GM12878 (cell line): ENCODE measurements at regions not wholly inside any gene's neighbourhood (a gene's known extent, or its start where the extent isn't known, plus 50 kb on each side); places are given as distances from the start of the nearest gene placed in this dataset.

Source experiments
- ATAC-seq: fragments of 200-7000 bp; cut with Tn5 transposase; 3 replicates; pipeline ENCODE4 v1.9.1; 2020; ENCODE audit warnings: mild to moderate bottlenecking, moderate library complexity
- BruUV-seq: library from RNA; stranded (reverse); fragments of 400-500 nt; replicated peaks from 2 replicates; lab custom pipeline; 2021; lab: Mats Ljungman, UMichigan
- CTCF ChIA-PET: fragments of 300-600 bp; sonication (Branson Sonifier 250); formaldehyde crosslinking; extraction: SDS; loops from one replicate; lab custom pipeline; 2021; ENCODE audit warnings: inconsistent platforms; lab: Yijun Ruan, JAX
- POLR2A ChIA-PET: fragments of 350-600 bp; formaldehyde crosslinking; extraction: SDS; loops from one replicate; lab custom pipeline; 2021; ENCODE audit warnings: inconsistent platforms; lab: Charles Lee
- RAD21 ChIA-PET: fragments of 300-600 bp; sonication (Branson Sonifier 250); formaldehyde crosslinking; loops from one replicate; lab custom pipeline; 2023; ENCODE audit warnings: antibody characterized with exemption; ENCODE audit not compliant: unreplicated experiment; lab: Charles Lee
- SMC1A ChIA-PET: fragments of 300-600 bp; sonication (Branson Sonifier 250); formaldehyde crosslinking; loops from one replicate; lab custom pipeline; 2023; ENCODE audit not compliant: unreplicated experiment, uncharacterized antibody; lab: Charles Lee
- DNase-seq: peaks from one replicate; pipeline ENCODE4 v3.0.0-alpha.2; 2011; ENCODE audit warnings: low read depth, low spot score
- FAIRE-seq: peaks from 3 replicates; lab custom pipeline; 2011; peaks lifted over from hg19 to GRCh38; lab: Jason Lieb, UNC
- H2AFZ ChIP-seq: 2 replicates; pipeline ENCODE4 v1.6.0; 2011; ENCODE audit warnings: low read depth, low read length, control low read depth; ENCODE audit not compliant: control insufficient read depth
- H3K27ac ChIP-seq: 2 replicates; pipeline ENCODE4 v1.5.1; 2011; ENCODE audit warnings: control low read depth; ENCODE audit not compliant: control insufficient read depth, insufficient read depth
- H3K27me3 ChIP-seq, 2 experiments: replicated peaks in 1 of 2; 2 replicates each; pipeline versions ENCODE4 v1.6.0 to v1.6.1; 2011; ENCODE audit warnings: low read length in 1 of 2; ENCODE audit not compliant: control insufficient read depth in 2 of 2, insufficient read depth in 2 of 2
- H3K36me3 ChIP-seq, 2 experiments: 2 replicates each; pipeline ENCODE4 v1.5.1; 2011; ENCODE audit warnings: low read length in 1 of 2; ENCODE audit not compliant: control insufficient read depth in 2 of 2, insufficient read depth in 2 of 2
- H3K4me1 ChIP-seq: 2 replicates; pipeline ENCODE4 v1.6.1; 2011; ENCODE audit warnings: mild to moderate bottlenecking, low read length, moderate library complexity, mixed read lengths; ENCODE audit not compliant: control insufficient read depth, insufficient read depth
- H3K4me2 ChIP-seq: 2 replicates; pipeline ENCODE4 v1.6.0; 2011; ENCODE audit warnings: control low read depth; ENCODE audit not compliant: control insufficient read depth, insufficient read depth
- H3K4me3 ChIP-seq: fragments of 200-600 bp; sonication (generic); 2 replicates; pipeline ENCODE4 v1.5.1; 2016
- H3K79me2 ChIP-seq: 2 replicates; pipeline ENCODE4 v1.6.0; 2011; ENCODE audit warnings: low read length; ENCODE audit not compliant: control insufficient read depth, insufficient read depth
- H3K9ac ChIP-seq: 2 replicates; pipeline ENCODE4 v1.8.0; 2011; ENCODE audit warnings: low read length, control low read depth, mixed read lengths; ENCODE audit not compliant: control insufficient read depth, insufficient read depth
- H3K9me3 ChIP-seq: replicated peaks from 3 replicates; pipeline ENCODE4 v1.5.1; 2011; ENCODE audit warnings: mild to moderate bottlenecking, low read length; ENCODE audit not compliant: control insufficient read depth, insufficient read depth
- H4K20me1 ChIP-seq: 2 replicates; pipeline ENCODE4 v1.6.0; 2011; ENCODE audit not compliant: control insufficient read depth, insufficient read depth
- CBFB ChIP-seq: IDR thresholded peaks from 2 replicates; pipeline ENCODE4 v1.6.1; 2016; ENCODE audit warnings: antibody characterized with exemption, low read depth
- CBX3 ChIP-seq: fragments of 200-600 bp; sonication (generic); IDR thresholded peaks from 2 replicates; pipeline ENCODE4 v1.6.1; 2016; ENCODE audit warnings: low read depth, borderline replicate concordance
- FOXM1 ChIP-seq: IDR thresholded peaks from 2 replicates; pipeline ENCODE4 v1.6.1; 2012; ENCODE audit warnings: low read depth, mild to moderate bottlenecking, inconsistent platforms, low read length, moderate library complexity
- IKZF2 ChIP-seq, 2 experiments: fragments of 450-650 bp; IDR thresholded peaks; 2 replicates each; pipeline ENCODE4 v1.6.1; 2017; ENCODE audit warnings: mild to moderate bottlenecking in 2 of 2, moderate library complexity in 2 of 2
- NFXL1 ChIP-seq: fragments of 450-650 bp; IDR thresholded peaks from 2 replicates; pipeline ENCODE4 v1.6.1; 2017; ENCODE audit warnings: antibody characterized with exemption, mild to moderate bottlenecking, borderline replicate concordance
- NFYA ChIP-seq: IDR thresholded peaks from 2 replicates; pipeline ENCODE4 v1.6.1; 2011; ENCODE audit warnings: low read depth, mild to moderate bottlenecking, low read length, improper control_type of control experiment, borderline replicate concordance
- POLR2A ChIP-seq: IDR thresholded peaks from 2 replicates; pipeline ENCODE4 v1.6.1; 2011; ENCODE audit warnings: low read depth, mild to moderate bottlenecking, low read length
- SMAD1 ChIP-seq: fragments of 450-650 bp; IDR thresholded peaks from 2 replicates; pipeline ENCODE4 v1.6.1; 2018; ENCODE audit warnings: mild to moderate bottlenecking, low read depth; ENCODE audit not compliant: partially characterized antibody
- SREBF2 ChIP-seq: IDR thresholded peaks from 2 replicates; pipeline ENCODE4 v1.6.1; 2012; ENCODE audit warnings: mild to moderate bottlenecking, low read length
- TCF3 ChIP-seq: IDR thresholded peaks from 2 replicates; pipeline ENCODE4 v1.6.1; 2012; ENCODE audit warnings: low read depth, mild to moderate bottlenecking, low read length, borderline replicate concordance; ENCODE audit not compliant: insufficient read depth
- ZNF384 ChIP-seq: IDR thresholded peaks from 2 replicates; pipeline ENCODE4 v1.6.1; 2012; ENCODE audit warnings: low read depth, mild to moderate bottlenecking, low read length, improper control_type of control experiment, borderline replicate concordance
- WGBS: methylation state at CpG from one replicate; pipeline ENCODE4 v1.1.6; 2016; ENCODE audit warnings: low lambda C conversion rate; ENCODE audit not compliant: insufficient replicate concordance, insufficient coverage; ENCODE audit errors: missing lambda C conversion rate; 5-methylcytosine and 5-hydroxymethylcytosine counted together
- in situ Hi-C: fragments of 300-500 bp; cut with MboI; formaldehyde crosslinking; loops from 9 replicates; pipeline ENCODE4 v1.14.3; 2018; ENCODE audit warnings: mixed read lengths
- intact Hi-C: fragments of 100-400 bp; cut with micrococcal nuclease; formaldehyde crosslinking; loops from one replicate; pipeline ENCODE4 v1.14.2; 2022; ENCODE audit not compliant: unreplicated experiment
- TF ChIP-seq, protein P1 (sequence below): IDR thresholded peaks from 2 replicates; pipeline ENCODE4 v1.6.1; 2011; ENCODE audit warnings: low read depth, mild to moderate bottlenecking, low read length, moderate library complexity, borderline replicate concordance; ENCODE audit errors: extremely low read depth

DNA sequence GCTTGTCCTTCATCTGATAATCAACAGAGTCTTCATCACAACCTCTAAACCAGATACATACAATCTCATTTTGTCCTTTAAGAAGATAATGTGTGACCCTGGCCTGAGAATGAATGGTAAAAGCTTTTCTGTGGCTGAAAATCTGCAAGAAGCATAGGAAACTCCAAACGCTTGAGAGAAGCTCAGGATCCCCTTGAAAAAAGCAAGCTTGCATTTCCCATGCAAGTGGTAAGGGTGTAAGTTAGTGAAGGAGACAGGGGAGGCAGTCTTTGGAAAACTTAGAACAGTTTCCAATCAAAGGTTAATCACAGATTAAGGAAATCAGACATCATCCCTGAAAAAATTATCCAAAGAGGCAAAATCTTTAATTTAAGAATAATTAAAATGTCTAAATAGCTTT is 413.6 kb upstream of the SALL3 start:
- no TSS peak for BruUV-seq
- CTCF ChIA-PET, result no interaction called here
- RAD21 ChIA-PET, result no interaction called here

DNA sequence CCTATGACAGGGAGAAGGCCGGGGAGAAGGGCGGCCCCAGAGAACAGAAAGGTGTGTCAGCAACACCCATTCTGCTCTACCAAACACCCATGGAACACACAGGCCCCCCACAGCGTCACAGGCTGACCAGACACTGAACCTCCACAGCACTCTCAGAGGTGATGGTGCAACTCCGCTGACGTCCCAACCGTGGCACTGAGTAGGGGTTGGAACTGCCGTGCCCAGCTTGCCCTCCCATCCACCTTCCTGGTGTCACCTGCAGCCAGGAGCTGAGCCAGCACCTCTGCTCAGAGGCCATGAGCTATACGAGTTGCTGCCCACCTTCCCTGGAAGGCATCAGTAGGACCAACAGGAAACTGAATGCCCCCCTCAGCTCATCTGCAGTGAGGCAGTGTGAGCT is 412.9 kb upstream of the SALL3 start:
- H3K4me3 ChIP-seq, result no peak overlapping the region
- no peaks in the 10 kb centered on the region for H3K36me3 ChIP-seq
- DNase-seq (no peak), ATAC-seq (no peak), FAIRE-seq (no peak)
- 50% methylated on average over 7 of the region's 8 CpGs for WGBS
- SMC1A ChIA-PET, result no interaction called here
- no peaks in the 10 kb centered on the region for H4K20me1 ChIP-seq
- no peaks in the 10 kb centered on the region; the same call in 2 of the 3 replicates for H3K9me3 ChIP-seq
- no peak overlapping the region for H2AFZ ChIP-seq
- no peaks in the 10 kb centered on the region for H3K27me3 ChIP-seq
- no peak overlapping the region for H3K27ac ChIP-seq
- H3K79me2 ChIP-seq, result no peaks in the 10 kb centered on the region
- POLR2A ChIA-PET, result no interaction called here
- RAD21 ChIA-PET, result no interaction called here
- BruUV-seq, result no TSS peak
- no peak overlapping the region for H3K4me2 ChIP-seq
- no peak overlapping the region for H3K9ac ChIP-seq
- in situ Hi-C loops, result no loop called here
- no peak for TF ChIP-seq ZNF384
- no peak for TF ChIP-seq SMAD1
- no peak for TF ChIP-seq NFXL1
- TF ChIP-seq, protein P1, sequence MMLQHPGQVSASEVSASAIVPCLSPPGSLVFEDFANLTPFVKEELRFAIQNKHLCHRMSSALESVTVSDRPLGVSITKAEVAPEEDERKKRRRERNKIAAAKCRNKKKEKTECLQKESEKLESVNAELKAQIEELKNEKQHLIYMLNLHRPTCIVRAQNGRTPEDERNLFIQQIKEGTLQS, result no peak
- TF ChIP-seq, all 136 proteins: peak for 0
- intact Hi-C loops, result no loop called here
- CTCF ChIA-PET, result no interaction called here
- H3K4me1 ChIP-seq, result no peaks in the 10 kb centered on the region

More for the DNA sequence above, 413.6 kb upstream of the SALL3 start:
- no peak overlapping the region for H2AFZ ChIP-seq
- SMC1A ChIA-PET, result no interaction called here
- H4K20me1 ChIP-seq, result no peaks in the 10 kb centered on the region
- H3K4me3 ChIP-seq, result no peak overlapping the region
- no peak overlapping the region for H3K4me2 ChIP-seq
- no peaks in the 10 kb centered on the region for H3K4me1 ChIP-seq
- no peak overlapping the region for H3K27ac ChIP-seq
- FAIRE-seq (no peak), ATAC-seq (no peak), DNase-seq (no peak)
- POLR2A ChIA-PET, result no interaction called here
- no peaks in the 10 kb centered on the region for H3K27me3 ChIP-seq
- H3K9ac ChIP-seq, result no peak overlapping the region
- intact Hi-C loops (no loop called here), in situ Hi-C loops (no loop called here)
- no peaks in the 10 kb centered on the region for H3K36me3 ChIP-seq
- no peak for TF ChIP-seq FOXM1
- no peak for TF ChIP-seq TCF3
- no peak for TF ChIP-seq NFYA
- no peak for TF ChIP-seq SREBF2
- TF ChIP-seq POLR2A, result no peak
- TF ChIP-seq IKZF2 (IDR thresholded peaks at IDR 0.05), result no peak
- TF ChIP-seq CBX3, result no peak
- TF ChIP-seq CBFB, result no peak
- H3K9me3 ChIP-seq, result no peaks in the 10 kb centered on the region; the same call in 2 of the 3 replicates
- no peaks in the 10 kb centered on the region for H3K79me2 ChIP-seq
- WGBS, result 46% methylated on average over 1 of the region's 1 CpG
